SK-N-DZ (cell line): ENCODE measurements at regions not wholly inside any gene's neighbourhood (a gene's known extent, or its start where the extent isn't known, plus 50 kb on each side); places are given as distances from the start of the nearest gene placed in this dataset.
"Not testable (repeated sequence)": the region's sequence is repeated elsewhere in the genome, so short reads cannot be mapped to it uniquely, and the experiment has no call there.

ENCODE experiments used
- DNase-seq: peaks from one replicate; pipeline ENCODE4 v3.0.0-alpha.2; 2015; ENCODE audit warnings: low spot score

- DNase-seq = not testable (repeated sequence)
These were observed 202.5 kb downstream of the POTEM start for GRCh38 chr14:19169561-19170362.

- not testable (repeated sequence) for DNase-seq
These were observed 205.5 kb downstream of the POTEM start for GRCh38 chr14:19172745-19173144.

- not testable (repeated sequence) for DNase-seq
These were observed 206.0 kb downstream of the POTEM start for GRCh38 chr14:19173188-19173587.

DNA sequence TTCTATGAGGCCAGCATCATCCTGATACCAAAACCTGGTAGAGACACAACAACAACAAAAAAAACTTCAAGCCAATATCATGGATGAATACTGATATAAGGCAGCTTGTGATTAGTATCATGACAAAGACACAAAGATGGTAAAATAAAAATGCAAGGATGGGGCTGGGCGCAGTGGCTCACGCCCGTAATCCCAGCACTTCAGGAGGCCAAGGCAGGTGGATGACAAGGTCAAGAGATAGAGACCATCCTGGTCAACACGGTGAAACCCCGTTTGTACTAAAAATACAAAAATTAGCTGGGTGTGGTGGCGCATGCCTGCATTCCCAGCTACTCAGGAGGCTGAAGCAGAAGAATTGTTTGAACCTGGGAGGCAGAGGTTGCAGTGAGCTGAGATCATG is 210.2 kb downstream of the POTEM start:
- DNase-seq = not testable (repeated sequence)

DNA sequence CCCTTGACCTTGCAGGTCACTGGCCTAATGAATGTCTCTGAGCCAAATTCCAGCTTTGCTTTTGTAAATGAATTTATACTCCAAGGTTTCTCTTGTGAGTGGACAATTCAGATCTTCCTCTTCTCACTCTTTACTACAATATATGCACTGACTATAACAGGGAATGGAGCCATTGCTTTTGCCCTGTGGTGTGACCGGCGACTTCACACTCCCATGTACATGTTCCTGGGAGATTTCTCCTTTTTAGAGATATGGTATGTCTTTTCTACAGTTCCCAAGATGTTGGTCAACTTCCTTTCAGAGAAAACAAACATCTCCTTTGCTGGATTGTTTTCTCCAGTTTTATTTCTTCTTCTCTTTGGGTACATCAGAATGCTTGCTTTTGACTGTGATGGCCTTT is 213.1 kb downstream of the POTEM start:
- not testable (repeated sequence) for DNase-seq

DNA sequence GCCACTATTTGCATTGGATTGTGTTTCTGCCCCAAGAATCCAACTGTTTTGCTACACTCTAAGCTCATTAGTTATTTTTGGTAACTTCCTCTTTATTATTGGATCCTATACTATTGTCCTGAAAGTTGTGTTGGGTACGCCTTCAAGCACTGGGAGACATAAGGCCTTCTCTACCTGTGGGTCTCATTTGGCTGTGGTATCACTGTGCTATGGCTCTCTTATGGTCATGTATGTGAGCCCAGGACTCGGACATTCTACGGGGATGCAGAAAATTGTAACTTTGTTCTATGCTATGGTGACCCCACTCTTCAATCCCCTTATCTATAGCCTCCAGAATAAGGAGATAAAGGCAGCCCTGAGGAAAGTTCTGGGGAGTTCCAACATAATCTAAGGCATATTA is 213.6 kb downstream of the POTEM start:
- DNase-seq = not testable (repeated sequence)

DNA sequence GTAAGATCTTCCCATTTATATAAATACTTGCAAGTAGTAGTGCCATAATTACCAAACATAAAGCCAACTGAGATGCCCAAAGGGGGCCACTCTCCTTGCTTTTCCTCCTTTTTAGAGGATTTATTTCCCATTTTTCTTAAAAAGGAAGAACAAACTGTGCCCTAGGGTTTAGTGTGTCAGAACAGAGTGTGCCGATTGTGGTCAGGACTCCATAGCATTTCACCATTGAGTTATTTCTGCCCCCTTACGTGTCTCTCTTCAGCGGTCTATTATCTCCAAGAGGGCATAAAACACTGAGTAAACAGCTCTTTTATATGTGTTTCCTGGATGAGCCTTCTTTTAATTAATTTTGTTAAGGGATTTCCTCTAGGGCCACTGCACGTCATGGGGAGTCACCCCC is 227.9 kb downstream of the POTEM start:
- not testable (repeated sequence) for DNase-seq

GRCh38 chr14:19197488-19198234 is 230.4 kb downstream of the POTEM start:
- DNase-seq = not testable (repeated sequence)

GRCh38 chr14:19198341-19198740 is 231.1 kb downstream of the POTEM start:
- not testable (repeated sequence) for DNase-seq

- not testable (repeated sequence) for DNase-seq
These were observed 232.6 kb downstream of the POTEG start for GRCh38 chr14:19201394-19202052.

DNA sequence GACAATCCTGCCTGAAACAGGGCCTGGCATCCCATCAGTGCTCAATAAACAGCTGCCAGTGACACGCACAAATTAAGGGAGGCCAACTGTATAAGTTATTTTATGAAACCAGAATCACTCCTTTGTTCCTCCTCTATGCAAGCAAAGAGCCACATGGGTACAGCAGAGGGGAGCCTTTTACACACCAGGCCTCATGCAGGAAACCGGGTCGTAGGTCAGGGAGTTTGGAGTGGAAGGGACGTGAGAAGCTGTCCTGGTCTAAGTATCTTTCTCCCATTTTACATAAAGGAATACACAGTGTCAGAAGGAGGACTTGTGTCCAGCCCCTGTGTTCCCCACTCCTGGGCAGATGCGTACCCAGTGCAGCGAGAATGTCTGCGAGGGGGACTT is 232.1 kb downstream of the POTEG start:
- not testable (repeated sequence) for DNase-seq

DNA sequence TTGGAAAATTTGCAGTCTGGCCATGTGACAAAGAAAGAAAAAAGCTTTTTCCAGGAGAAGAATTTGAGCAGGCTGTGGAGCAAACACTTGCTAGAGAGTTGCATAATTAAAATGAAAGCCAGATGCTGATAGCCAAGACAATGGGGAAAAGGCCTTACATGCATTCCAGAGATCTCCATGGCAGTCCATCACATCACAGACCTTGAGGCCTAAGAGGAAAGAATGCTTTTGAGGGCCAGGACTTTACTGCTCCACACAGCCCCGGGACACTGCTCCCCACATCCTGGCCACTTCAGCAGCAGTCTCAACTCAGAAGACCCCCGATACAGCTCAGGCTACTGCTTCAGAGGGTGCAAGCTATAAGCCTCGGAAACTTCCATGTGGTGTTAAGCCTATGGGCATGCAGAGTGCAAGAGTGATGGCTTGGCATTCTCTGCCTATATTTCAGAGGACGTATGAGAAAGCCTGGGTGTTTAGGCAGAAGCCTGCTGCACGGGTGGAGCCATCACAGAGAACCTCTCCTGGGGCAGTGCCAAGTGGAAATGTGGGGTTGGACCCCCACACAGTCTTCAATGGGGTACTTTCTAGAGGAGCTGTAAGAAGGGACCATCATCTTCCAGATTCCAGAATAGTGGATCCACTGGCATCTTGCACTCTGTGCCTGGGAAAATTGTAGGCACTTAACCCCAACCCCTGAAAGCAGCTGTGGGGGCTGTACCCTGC is 230.7 kb downstream of the POTEG start:
- not testable (repeated sequence) for DNase-seq

GRCh38 chr14:19204827-19205226 is 229.3 kb downstream of the POTEG start:
- DNase-seq = not testable (repeated sequence)

DNA sequence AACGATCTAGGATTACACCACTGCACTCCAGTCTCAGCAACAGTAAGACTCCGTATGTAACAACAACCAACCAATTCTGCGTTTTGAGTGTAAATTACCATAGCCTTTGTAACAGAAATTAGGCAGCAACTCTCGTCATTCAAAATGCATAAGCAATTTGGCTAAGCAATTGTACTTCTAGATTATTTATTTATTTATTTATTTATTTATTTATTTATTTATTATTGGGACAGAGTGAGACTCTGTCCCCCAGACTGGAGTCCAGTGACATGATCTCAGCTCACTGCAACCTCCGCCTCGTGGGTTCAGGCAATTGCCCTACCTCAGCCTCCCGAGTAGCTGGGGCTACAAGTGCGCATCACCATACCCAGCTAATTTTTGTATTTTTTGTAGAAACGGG is 217.7 kb downstream of the POTEG start:
- DNase-seq = not testable (repeated sequence)

DNA sequence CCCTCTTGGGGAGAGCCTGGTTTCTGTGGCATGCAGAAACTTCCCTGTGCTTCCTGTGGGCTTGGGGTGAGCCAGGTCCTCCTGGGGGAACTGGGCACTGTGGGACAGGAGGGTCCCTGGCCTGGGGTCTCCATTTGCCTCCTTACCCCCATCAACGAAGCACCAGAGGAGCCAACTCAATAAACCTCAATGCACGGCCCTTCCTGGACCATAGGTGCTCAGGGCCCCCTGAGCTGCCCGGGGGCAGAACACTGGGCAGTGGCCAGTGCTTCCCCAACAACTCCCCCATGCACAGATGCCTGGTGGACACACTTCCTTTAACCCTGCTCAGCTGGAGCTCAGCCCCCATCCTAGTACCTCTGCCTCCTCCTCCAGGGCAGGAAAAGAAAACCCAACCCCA is 214.7 kb downstream of the POTEG start:
- not testable (repeated sequence) for DNase-seq

GRCh38 chr14:19231421-19231820 is 202.7 kb downstream of the POTEG start:
- not testable (repeated sequence) for DNase-seq

- DNase-seq = not testable (repeated sequence)
These were observed 200.1 kb downstream of the POTEG start for GRCh38 chr14:19234059-19234458.

DNA sequence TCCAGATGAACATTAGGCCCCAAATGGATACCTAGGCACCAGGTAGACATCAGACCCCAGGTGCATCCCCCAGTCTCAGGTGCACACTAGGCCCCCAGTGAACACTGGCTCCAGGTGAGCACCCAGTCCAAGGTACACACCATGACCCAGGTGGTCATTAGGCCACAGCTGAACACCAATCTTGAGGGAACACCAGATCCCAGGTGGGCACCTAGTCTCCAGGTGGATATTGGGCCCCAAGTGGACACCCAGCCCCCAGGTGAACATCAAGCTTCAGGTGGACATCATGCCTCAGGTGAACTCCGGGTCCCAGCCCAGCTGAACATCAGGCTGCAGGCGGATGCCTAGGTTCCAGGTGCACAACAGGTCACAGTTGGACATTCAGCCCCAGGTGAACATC is 196.5 kb downstream of the POTEG start:
- not testable (repeated sequence) for DNase-seq

DNA sequence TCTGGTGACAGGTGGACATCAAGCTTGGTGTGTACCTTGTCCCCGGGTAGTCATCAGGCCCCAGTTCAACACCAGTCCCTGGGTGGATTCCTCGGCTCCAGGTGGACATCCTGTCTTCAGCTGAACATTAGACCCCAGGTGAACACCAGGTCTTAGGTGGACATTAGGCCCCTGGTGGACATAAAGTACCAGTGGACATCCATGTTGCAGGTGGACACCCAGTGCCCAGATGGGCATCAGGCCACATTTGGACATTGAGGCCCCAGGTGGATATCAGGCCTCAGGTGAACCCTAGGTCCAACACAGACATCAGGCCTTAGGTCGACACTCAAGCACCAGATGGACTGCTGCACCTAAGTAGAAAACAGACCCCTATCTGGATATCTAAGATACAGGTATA is 195.6 kb downstream of the POTEG start:
- DNase-seq = not testable (repeated sequence)

DNA sequence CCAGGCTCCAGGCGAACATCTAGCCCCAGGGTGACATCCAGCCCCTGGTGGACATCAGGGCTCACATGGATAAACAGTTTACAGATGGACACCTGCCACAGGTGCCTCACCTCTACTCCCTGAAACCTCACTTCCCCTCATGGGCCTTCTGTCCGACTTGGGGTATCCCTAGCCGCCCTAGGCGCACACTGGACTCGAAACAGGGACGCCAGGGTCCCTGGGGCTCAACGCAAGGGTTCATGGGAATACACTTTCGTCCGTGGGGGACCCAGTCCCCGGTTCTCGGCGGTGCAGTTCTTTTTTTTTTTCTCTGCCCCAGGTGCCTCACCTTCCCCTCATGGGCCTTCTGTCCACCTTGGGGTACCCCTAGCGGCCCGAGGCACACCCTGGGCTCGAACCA is 194.2 kb downstream of the POTEG start:
- DNase-seq = not testable (repeated sequence)

DNA sequence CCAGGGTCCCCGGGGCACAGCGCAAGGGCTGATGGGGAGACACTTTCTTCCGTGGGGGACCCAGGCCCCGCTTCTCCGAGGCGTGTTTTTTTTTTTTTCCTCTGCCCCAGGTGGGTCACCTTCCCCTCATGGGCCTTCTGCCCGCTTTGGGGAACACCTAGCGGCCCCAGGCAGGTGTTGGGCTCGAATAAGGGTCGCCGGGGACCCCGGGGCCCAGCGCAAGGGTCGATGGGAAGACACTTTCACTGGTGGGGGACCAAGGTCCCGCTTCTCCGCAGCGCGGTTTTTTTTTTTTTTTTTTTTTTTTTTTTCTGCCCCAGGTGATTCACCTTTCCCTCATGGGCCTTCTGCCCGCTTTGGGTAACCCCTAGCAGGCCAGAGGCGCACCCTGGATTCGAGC is 193.8 kb downstream of the POTEG start:
- DNase-seq = not testable (repeated sequence)
